Putamen (tissue), 1 donor: ENCODE measurements at regions not wholly inside any gene's neighbourhood (a gene's known extent, or its start where the extent isn't known, plus 50 kb on each side); places are given as distances from the start of the nearest gene placed in this dataset.
"Not testable (repeated sequence)": the region's sequence is repeated elsewhere in the genome, so short reads cannot be mapped to it uniquely, and the experiment has no call there.

Experiments used
- DNase-seq: peaks from one replicate; pipeline ENCODE4 v3.0.0-alpha.2; 2016; ENCODE audit warnings: low spot score

DNA sequence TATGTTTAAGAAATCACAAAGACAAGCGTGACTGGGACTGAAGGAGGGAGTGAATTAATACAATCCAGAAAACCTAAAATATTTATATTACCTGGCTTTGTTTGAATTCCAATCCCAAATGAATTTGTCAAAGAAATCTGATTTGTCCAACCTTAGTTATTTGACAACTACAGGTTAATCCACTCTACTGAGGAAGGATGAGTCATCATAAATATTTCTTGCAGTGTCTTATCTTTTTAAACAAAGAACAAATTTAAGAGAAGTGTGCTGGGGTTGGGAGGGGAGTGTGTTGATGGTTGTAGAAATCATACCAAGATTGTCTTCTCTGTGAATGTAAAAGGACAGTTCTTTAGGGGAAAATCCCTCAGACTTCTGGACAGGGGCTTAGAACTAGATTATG, 1106.3 kb upstream of the SLC39A10 start:
- DNase-seq = no peak

DNA sequence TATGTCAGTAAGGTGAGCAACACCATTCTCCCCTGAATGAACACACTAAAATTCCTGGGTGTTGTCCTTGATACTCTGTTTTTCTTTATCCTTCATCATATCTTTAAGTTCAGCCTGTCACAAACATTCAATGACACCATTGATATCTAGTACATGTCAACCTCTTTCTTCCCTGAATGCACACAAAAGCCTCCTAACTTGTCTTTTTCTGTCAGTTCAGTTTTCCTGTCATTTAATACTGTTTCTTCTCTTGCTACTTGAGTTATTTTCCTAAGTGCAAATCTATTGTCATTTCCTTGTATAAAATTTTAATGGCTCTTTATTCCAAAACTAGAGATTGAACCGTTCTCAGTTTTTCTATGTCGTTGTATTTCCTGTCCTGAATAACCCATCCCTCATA, 1107.6 kb upstream of the SLC39A10 start:
- no peak for DNase-seq

DNA sequence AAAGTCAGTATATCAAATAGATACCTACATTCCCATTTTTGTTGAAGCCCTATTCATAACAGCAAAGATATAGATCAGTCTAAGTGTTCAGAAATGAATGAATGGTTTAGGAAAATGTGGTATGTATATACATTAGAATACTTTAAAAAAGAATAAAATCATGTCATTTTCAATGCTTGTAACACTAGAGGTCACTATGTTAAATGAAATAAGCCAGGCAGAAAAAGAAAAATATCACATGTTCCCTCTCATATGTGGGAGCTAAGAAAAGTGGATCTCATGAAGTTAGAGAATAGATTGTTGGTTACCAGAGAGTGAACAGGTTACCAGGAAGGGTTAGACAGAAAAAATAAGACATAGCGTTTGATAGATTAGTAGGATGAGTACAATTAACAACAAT, 1111.0 kb upstream of the SLC39A10 start:
- DNase-seq = no peak

GRCh38 chr2:194539425-194539824, 1117.6 kb upstream of the SLC39A10 start:
- no peak for DNase-seq

GRCh38 chr2:194526121-194526520, 1130.9 kb upstream of the SLC39A10 start:
- no peak for DNase-seq

- DNase-seq = no peak
Observed at GRCh38 chr2:194514281-194514680, 1142.7 kb upstream of the SLC39A10 start.

DNA sequence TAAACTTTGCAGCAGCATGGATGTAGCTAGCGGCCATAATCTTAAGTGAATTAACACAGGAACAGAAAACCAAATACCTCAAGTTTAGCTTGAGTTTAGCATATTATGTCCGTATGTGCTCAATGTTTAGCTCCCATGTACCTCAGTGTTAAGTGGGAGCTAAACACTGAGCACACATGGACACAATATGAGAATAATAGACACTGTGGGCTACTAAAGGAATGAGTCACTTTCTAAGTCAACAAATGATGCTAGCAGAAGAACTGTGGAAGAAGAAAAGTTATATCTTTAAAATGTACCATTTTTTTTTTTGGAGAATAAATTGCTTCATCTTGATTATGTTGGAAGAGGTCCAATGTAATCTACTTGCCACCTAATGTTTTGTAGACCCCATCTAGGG, 1146.0 kb upstream of the SLC39A10 start:
- not testable (repeated sequence) for DNase-seq

GRCh38 chr2:194504876-194505275, 1152.2 kb upstream of the SLC39A10 start:
- not testable (repeated sequence) for DNase-seq

- DNase-seq = no peak
Observed at GRCh38 chr2:194495046-194495445, 1162.0 kb upstream of the SLC39A10 start.

- no peak for DNase-seq
Observed at GRCh38 chr2:194494401-194494800, 1162.6 kb upstream of the SLC39A10 start.

DNA sequence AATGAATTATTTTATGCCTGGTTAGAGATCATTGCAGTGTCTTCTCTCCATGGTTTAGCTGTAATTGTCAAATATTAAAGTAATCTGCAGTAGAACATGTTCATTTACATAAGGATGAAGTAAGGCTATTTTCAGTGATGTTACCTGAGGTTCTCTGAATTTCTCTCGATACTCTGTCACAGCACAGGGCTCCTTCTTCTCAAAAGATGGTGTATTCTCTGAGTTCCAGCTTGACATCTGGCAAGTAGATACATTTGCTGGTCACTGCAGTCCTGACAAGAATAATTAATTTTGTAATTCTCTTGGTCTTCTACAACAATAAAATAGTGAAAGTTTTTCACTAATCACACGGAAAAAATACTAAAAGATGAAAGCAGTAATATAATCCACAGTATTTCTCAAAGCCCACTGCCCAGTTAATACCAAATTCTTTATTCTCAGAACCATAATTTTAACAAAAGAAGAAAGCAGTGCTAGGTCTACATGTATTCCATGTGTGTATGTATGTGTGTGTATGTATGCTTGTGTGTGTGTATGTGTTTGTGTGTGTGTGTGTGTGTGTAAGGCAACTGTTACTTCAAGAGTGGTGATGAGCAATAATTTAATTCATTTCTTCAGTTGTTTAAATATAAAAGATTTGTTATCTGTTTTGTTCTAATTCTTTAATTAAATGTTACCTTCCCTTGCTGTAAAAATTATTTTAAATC, 1165.5 kb upstream of the SLC39A10 start:
- no peak for DNase-seq

GRCh38 chr2:194486326-194486725, 1170.7 kb upstream of the SLC39A10 start:
- DNase-seq = no peak

- no peak for DNase-seq
Observed at GRCh38 chr2:194483041-194483440, 1174.0 kb upstream of the SLC39A10 start.

- no peak for DNase-seq
Observed at GRCh38 chr2:194465641-194466040, 1191.4 kb upstream of the SLC39A10 start.

DNA sequence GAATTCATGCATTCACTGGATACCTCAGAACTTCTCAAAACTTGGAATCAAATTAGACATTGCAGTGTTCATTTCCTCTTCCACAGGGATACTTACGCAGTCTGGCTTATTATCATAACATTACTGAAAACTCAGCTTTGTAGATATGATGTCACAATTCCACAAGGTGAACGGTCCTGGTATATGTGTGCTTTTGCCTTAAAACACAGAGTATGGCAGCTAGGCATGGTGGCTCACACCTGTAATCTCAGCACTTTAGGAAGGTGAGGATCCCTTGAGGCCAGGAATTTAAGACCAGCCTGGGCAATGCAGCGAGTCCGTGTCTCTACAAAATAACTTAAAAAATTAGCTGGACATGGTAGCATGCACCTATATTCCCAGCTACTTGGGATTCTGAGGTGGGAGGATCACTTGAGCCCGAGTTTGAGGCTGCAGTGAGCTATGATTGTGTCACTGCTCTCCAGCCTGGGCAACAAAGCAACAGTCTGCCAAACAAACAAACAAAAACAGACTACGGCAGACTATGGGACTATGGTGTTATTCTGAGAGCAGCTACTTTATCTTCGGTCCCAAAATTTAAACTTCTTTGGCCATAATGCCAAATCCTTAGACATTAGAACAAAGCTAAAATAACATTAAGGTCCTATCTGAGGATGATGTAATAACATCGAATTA, 1191.9 kb upstream of the SLC39A10 start:
- DNase-seq = no peak

DNA sequence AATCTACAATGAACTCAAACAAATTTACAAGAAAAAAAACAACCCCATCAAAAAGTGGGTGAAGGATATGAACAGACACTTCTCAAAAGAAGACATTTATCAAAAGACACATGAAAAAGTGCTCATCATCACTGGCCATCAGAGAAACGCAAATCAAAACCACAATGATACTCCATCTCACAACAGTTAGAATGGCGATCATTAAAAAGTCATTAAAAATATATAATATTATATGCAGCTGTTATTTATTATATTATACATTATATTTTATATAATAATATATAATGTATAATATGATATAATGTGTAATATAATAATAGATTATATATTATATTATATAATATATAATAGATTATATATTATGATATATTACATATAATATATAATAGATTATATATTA, 1194.1 kb upstream of the SLC39A10 start:
- not testable (repeated sequence) for DNase-seq

- DNase-seq = no peak
Observed at GRCh38 chr2:194455358-194455757, 1201.7 kb upstream of the SLC39A10 start.

- DNase-seq = no peak
Observed at GRCh38 chr2:194452504-194452903, 1204.5 kb upstream of the SLC39A10 start.

DNA sequence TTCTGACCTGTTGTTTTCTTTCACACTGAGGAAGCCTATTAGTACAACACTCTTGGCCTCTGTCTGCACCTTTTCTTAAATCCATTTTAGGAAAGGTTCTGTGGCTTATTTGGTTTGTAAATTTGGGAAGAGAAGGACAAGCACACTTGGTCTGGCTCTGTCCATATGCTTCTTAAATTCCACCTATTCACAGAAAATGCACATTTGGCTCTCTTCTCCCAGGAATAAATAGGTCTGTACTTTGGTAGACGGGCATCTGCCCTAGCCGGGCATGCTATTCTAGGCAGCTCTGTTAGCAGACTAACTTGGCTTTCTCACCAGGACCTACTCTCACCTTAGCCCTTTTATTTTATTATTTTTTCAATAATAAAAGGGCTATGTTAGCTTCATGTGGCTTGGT, 1211.8 kb upstream of the SLC39A10 start:
- DNase-seq = no peak

DNA sequence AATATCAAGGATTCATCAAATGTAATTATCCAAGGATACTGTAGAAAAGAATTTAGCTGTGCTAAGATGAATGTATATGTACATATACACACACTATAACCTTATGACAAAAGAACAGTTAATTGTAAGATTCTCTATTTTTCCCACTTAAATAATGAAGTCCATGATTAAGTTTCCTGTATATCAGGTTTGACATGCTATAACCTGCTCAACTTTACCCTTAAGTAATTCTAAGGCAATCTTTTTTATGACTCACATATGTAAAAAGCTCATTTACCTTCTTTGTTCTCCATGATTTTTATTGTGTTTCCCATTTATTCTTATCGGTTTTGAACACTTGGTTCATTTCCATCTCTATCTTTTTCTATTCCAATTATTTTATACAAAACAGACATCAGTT, 1213.1 kb upstream of the SLC39A10 start:
- no peak for DNase-seq

DNA sequence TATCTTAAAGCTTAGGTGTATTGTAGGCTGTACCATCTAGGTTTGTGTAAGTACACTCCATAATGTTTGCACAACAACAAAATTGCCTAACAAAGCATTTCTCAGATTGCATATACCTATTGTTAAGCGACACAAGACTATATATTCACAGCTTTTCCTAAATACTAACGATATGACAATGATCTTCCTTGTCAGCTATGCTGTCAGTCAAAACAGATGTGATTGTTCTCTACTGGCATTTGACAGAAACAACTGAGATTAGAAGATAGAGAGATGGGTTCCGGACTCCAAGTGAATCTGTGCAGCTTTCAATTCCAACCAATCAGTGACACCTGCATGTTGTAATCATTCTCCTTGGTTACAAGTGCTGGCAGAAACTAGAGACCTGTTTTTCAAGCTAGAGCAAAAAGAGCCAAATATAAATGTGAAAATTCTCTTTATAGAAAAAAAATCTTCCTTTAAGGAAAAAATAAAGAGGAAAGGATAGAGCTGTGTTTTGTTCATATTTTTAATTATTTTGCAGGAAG, 1232.3 kb upstream of the SLC39A10 start:
- DNase-seq = no peak

GRCh38 chr2:194411221-194411620, 1245.8 kb upstream of the SLC39A10 start:
- DNase-seq = no peak

- DNase-seq = no peak
Observed at GRCh38 chr2:194395818-194396217, 1261.2 kb upstream of the SLC39A10 start.

DNA sequence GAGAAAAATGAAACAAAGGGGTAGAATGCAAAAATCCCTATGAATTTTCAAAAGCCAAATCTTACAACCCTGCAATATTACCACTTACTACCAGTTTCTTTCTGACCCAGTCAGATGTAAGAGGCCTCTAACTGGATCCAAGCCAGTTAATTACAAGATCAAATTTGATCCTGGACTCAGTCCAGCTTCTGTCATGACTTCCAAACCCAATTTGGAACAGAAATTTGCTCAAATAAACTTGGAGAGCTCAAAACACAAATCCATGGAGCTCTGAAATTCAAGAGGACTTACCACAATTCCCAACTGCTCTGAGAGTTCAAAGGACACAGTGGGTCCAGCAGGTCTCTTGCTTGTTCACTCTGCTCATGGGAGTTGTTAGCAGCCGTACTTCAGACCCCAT, 1271.7 kb upstream of the SLC39A10 start:
- no peak for DNase-seq
